HL-60 (cell line): ENCODE measurements at regions not wholly inside any gene's neighbourhood (a gene's known extent, or its start where the extent isn't known, plus 50 kb on each side); places are given as distances from the start of the nearest gene placed in this dataset.

Source experiments
- GABPA ChIP-seq: IDR thresholded peaks from 2 replicates; pipeline ENCODE4 v1.6.1; 2012; ENCODE audit warnings: low read depth
- POLR2AphosphoS5 ChIP-seq: IDR thresholded peaks from 2 replicates; pipeline ENCODE4 v1.6.1; 2012; ENCODE audit warnings: low read depth
- REST ChIP-seq: IDR thresholded peaks from 2 replicates; pipeline ENCODE4 v1.6.1; 2012; ENCODE audit warnings: low read depth; ENCODE audit not compliant: insufficient replicate concordance
- SPI1 ChIP-seq: IDR thresholded peaks from 2 replicates; pipeline ENCODE4 v1.6.1; 2012; ENCODE audit warnings: low read depth, mild to moderate bottlenecking, borderline replicate concordance
- TF ChIP-seq, protein P1 (sequence below): IDR thresholded peaks from one replicate; pipeline ENCODE4 v1.5.1; 2011; ENCODE audit warnings: low read length, control low read depth, inconsistent platforms; ENCODE audit not compliant: insufficient read depth

DNA sequence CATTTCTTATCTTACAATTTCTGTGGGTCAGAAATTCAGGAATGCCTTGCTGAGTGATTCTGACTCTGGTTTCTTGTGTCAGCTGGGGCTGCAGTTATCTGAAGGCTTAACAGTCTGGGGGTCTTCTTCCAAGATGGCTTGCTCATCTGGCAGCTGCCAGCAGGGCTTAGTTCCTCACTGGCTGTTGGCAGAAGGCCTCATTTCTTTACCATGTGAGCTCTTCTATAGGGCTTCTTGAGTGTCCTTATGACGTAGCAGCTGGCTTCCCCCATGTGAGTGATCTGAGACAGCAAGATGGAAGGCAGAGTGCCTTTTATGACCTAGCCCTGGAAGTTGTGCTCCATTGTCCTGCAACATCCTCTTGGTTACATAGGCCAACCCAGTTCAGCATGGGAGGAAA lies 82.0 kb upstream of the PDZRN3 start:
- TF ChIP-seq, protein P1, sequence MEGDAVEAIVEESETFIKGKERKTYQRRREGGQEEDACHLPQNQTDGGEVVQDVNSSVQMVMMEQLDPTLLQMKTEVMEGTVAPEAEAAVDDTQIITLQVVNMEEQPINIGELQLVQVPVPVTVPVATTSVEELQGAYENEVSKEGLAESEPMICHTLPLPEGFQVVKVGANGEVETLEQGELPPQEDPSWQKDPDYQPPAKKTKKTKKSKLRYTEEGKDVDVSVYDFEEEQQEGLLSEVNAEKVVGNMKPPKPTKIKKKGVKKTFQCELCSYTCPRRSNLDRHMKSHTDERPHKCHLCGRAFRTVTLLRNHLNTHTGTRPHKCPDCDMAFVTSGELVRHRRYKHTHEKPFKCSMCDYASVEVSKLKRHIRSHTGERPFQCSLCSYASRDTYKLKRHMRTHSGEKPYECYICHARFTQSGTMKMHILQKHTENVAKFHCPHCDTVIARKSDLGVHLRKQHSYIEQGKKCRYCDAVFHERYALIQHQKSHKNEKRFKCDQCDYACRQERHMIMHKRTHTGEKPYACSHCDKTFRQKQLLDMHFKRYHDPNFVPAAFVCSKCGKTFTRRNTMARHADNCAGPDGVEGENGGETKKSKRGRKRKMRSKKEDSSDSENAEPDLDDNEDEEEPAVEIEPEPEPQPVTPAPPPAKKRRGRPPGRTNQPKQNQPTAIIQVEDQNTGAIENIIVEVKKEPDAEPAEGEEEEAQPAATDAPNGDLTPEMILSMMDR, result no peak
- TF ChIP-seq POLR2AphosphoS5 (no peak), REST (no peak), GABPA (no peak), SPI1 (no peak)
